ENCODE measurements at regions not wholly inside any gene's neighbourhood (a gene's known extent, or its start where the extent isn't known, plus 50 kb on each side); places are given as distances from the start of the nearest gene placed in this dataset.
"Not testable (repeated sequence)": the region's sequence is repeated elsewhere in the genome, so short reads cannot be mapped to it uniquely, and the experiment has no call there.

DNA sequence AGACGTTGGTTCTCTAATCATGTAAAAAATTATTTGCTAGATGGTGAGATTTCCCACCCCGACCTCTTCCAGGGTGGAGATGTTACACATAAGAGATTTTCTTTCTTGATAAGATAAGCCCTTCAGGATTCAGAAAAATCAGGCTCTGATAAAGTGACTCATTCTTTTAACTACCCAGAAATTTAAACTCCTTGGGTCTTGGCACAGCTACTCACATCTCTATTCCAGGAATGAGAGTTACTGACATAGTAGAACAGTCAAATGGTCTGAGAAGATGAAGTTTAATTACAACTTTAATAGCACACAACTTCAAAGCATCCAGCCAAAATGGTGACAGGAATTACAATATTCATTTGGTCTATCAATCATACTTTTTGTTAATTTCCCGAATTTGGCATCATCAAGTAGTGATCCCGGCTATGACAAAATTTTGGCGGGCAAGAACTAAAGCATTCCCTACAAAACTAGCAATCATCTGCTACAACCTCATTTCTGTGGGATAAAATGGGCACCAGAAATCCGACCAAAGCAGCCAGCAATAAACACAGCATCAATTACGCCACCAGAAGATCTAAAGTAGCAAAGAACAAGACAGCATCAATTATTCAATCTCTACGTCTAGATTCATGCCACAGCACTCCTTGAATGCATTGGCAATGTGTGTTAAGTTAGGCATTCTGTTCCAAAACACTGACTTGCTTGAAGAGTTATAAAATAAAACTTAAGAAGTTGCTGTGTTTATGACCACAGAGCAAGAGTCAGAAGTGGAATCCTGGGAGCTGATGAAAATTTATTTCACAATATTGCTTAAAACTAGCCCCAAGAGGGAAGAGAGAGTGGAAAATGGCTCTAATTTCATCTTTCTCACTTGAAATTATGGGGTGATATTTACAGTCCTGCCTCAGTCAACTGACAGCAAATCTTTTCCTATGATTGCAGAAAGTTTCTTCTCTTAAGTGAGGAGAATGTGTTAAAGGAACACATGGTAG lies 565.7 kb upstream of the ANKRD30A start:
- no peak for DNase-seq
- H3K27me3 Mint-ChIP-seq = no peaks in the 10 kb centered on the region
- H3K4me1 Mint-ChIP-seq = no peaks in the 10 kb centered on the region
- no peak overlapping the region for H3K4me3 Mint-ChIP-seq
- peaks cover 2% of the 10 kb centered on the region for H3K9me3 Mint-ChIP-seq
- CTCF ChIA-PET = no interaction called here
- no peaks in the 10 kb centered on the region for H3K36me3 Mint-ChIP-seq (ENCODE audit: low read depth)
- H3K27ac Mint-ChIP-seq = no peak overlapping the region
- POLR2A ChIA-PET = no interaction called here

GRCh38 chr10:36556468-36556867 lies 568.9 kb upstream of the ANKRD30A start:
- H3K27me3 Mint-ChIP-seq = no peaks in the 10 kb centered on the region
- H3K4me3 Mint-ChIP-seq = no peak overlapping the region
- H3K36me3 Mint-ChIP-seq (ENCODE audit: low read depth) = no peaks in the 10 kb centered on the region
- CTCF ChIA-PET = interaction anchor here (0.5 kb wide), 1 partner anchor 84 kb away, joined by 3 read pairs; no protein-coding TSS in a partner anchor
- POLR2A ChIA-PET = no interaction called here
- no peak for DNase-seq
- H3K4me1 Mint-ChIP-seq = no peaks in the 10 kb centered on the region
- H3K27ac Mint-ChIP-seq = no peak overlapping the region
- H3K9me3 Mint-ChIP-seq = peaks cover 6% of the 10 kb centered on the region

DNA sequence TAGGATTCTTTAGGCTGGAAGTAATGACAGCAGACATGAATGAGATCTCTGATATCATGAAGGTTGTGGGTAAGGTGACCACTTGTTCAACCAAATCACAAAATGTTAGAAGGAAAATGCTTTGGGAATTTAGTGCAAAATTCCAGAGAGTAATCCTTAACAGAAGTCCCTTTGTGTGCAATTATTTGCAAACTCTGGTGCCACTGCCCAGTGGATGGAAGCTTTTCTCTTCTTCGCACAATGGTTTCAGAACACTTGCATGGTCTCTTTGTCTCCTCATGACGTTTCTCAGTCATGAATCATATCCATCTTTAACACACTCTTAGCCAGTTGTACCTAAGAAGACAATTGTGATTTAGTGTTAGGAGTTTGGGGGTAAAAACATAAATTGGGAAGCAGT lies 570.4 kb upstream of the ANKRD30A start:
- H3K36me3 Mint-ChIP-seq (ENCODE audit: low read depth) = no peaks in the 10 kb centered on the region
- no peak overlapping the region for H3K4me3 Mint-ChIP-seq
- ChIA-PET CTCF (no interaction called here), POLR2A (no interaction called here)
- H3K4me1 Mint-ChIP-seq = no peaks in the 10 kb centered on the region
- H3K9me3 Mint-ChIP-seq = peaks cover 6% of the 10 kb centered on the region
- H3K27me3 Mint-ChIP-seq = no peaks in the 10 kb centered on the region
- DNase-seq = no peak
- no peak overlapping the region for H3K27ac Mint-ChIP-seq

DNA sequence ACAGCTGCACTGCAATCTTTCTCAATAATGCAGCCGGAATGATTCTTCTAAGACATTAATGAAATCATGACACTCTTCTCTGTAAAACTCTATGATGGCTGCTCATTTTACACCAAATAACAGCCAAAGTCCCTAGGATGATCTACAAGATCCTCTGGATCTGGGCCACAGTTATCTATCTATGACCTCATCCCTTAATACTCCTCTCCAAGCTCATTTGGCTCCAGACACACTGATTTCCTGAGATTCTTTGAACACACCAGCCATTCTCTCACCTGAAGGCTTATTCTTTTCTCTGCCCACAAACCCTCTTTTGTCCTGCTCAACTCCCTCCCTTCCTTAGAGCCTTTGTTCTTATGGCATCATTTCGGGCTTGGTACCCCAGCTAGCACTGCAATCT lies 577.4 kb upstream of the ANKRD30A start:
- ChIA-PET CTCF (no interaction called here), POLR2A (no interaction called here)
- Mint-ChIP-seq H3K27ac (no peak overlapping the region), H3K36me3 (ENCODE audit: low read depth) (no peaks in the 10 kb centered on the region), H3K9me3 (peaks cover 16% of the 10 kb centered on the region), H3K27me3 (no peaks in the 10 kb centered on the region), H3K4me3 (no peak overlapping the region), H3K4me1 (no peaks in the 10 kb centered on the region)
- no peak for DNase-seq

GRCh38 chr10:36542493-36542892 lies 582.9 kb upstream of the ANKRD30A start:
- Mint-ChIP-seq H3K9me3 (peaks cover 12% of the 10 kb centered on the region), H3K4me3 (no peak overlapping the region), H3K27ac (no peak overlapping the region), H3K4me1 (no peaks in the 10 kb centered on the region), H3K36me3 (ENCODE audit: low read depth) (no peaks in the 10 kb centered on the region), H3K27me3 (no peaks in the 10 kb centered on the region)
- ChIA-PET CTCF (no interaction called here), POLR2A (no interaction called here)
- no peak for DNase-seq

DNA sequence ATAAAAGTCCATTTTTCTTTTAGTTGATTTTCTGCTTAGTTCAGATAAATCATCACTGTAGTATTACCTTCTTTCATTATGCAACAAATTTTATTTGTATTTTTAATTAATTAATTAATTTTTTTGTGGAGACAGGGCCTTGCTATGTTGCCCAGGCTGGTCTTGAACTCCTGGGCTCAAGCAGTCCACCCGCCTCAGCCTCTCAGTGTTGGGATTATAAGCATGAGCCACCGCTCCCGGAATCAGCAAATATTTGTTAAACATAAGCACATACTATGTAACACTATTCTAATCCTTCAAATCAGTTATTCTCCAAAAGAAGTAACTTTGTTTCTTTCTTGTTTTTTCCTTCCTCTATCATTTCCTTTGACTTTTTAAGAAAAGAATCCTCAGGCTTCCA lies 584.8 kb upstream of the ANKRD30A start:
- H3K27ac Mint-ChIP-seq = no peak overlapping the region
- no peak for DNase-seq
- no peaks in the 10 kb centered on the region for H3K27me3 Mint-ChIP-seq
- no peaks in the 10 kb centered on the region for H3K36me3 Mint-ChIP-seq (ENCODE audit: low read depth)
- POLR2A ChIA-PET = no interaction called here
- H3K9me3 Mint-ChIP-seq = peaks cover 8% of the 10 kb centered on the region
- no peaks in the 10 kb centered on the region for H3K4me1 Mint-ChIP-seq
- no peak overlapping the region for H3K4me3 Mint-ChIP-seq
- CTCF ChIA-PET = no interaction called here

- Mint-ChIP-seq H3K27ac (no peak overlapping the region), H3K4me1 (no peaks in the 10 kb centered on the region), H3K27me3 (no peaks in the 10 kb centered on the region), H3K36me3 (ENCODE audit: low read depth) (no peaks in the 10 kb centered on the region), H3K9me3 (peaks cover 8% of the 10 kb centered on the region), H3K4me3 (no peak overlapping the region)
- DNase-seq = no peak
- ChIA-PET CTCF (no interaction called here), POLR2A (no interaction called here)
Observed at GRCh38 chr10:36538953-36539586, 586.3 kb upstream of the ANKRD30A start.

DNA sequence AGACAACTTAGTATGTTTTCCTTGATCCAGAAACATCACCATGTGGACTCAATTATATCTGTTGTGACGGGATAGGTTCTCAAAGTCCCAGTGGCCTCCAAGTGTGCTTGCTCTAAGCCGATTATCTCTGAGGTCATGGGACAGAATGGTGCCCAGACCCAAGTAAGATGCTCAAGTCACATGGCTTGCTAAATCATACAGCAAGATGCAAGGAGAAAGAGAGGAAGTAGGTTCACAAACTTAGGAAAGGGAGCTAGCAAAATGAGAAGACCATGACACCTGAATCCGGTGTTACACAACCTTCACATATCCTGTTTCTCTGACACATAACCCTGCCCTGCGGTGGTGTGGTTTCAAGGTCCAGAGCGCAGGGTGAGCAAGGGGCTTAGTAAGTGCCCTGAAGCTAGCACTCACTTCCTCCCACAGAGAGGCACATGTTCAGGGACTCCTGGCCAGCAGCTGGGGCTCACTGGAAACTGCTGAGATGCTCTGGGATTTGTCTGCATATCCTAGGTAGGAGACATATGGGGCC lies 590.9 kb upstream of the ANKRD30A start:
- Mint-ChIP-seq H3K9me3 (peaks cover 5% of the 10 kb centered on the region), H3K27ac (no peak overlapping the region)
- CTCF ChIA-PET = no interaction called here

GRCh38 chr10:36533861-36534260 lies 591.5 kb upstream of the ANKRD30A start:
- DNase-seq = no peak
- no peaks in the 10 kb centered on the region for H3K4me1 Mint-ChIP-seq
- H3K4me3 Mint-ChIP-seq = no peak overlapping the region
- ChIA-PET CTCF (no interaction called here), POLR2A (no interaction called here)
- no peak overlapping the region for H3K27ac Mint-ChIP-seq
- peaks cover 5% of the 10 kb centered on the region for H3K9me3 Mint-ChIP-seq
- H3K36me3 Mint-ChIP-seq (ENCODE audit: low read depth) = no peaks in the 10 kb centered on the region
- no peaks in the 10 kb centered on the region for H3K27me3 Mint-ChIP-seq

More for the DNA sequence above, 590.9 kb upstream of the ANKRD30A start:
- H3K4me1 Mint-ChIP-seq = no peaks in the 10 kb centered on the region
- no peaks in the 10 kb centered on the region for H3K27me3 Mint-ChIP-seq
- POLR2A ChIA-PET = no interaction called here
- no peak overlapping the region for H3K4me3 Mint-ChIP-seq
- H3K36me3 Mint-ChIP-seq (ENCODE audit: low read depth) = no peaks in the 10 kb centered on the region
- no peak for DNase-seq

DNA sequence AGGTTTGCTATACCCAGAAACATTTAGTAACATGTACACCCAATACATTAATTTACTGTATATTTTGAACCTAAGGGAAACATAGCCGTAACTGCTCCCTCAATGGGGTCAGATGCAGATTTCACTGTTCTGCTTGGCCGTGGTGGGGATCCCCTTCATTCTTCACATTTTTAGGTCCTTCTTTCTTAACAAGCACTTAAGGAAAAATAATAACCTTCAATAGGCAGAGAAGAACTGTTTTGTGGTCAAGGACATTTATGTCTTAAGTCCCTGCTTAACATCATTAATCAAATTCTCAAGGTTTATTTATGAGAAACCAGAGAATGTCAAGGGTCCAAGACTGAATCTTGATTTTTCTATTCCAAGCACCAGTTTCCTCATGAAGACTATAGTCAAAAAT lies 592.1 kb upstream of the ANKRD30A start:
- no peaks in the 10 kb centered on the region for H3K36me3 Mint-ChIP-seq (ENCODE audit: low read depth)
- no peaks in the 10 kb centered on the region for H3K4me1 Mint-ChIP-seq
- no peak overlapping the region for H3K27ac Mint-ChIP-seq
- CTCF ChIA-PET = no interaction called here
- no peaks in the 10 kb centered on the region for H3K27me3 Mint-ChIP-seq
- no peak for DNase-seq
- H3K4me3 Mint-ChIP-seq = no peak overlapping the region
- H3K9me3 Mint-ChIP-seq = peaks cover 3% of the 10 kb centered on the region
- POLR2A ChIA-PET = no interaction called here

DNA sequence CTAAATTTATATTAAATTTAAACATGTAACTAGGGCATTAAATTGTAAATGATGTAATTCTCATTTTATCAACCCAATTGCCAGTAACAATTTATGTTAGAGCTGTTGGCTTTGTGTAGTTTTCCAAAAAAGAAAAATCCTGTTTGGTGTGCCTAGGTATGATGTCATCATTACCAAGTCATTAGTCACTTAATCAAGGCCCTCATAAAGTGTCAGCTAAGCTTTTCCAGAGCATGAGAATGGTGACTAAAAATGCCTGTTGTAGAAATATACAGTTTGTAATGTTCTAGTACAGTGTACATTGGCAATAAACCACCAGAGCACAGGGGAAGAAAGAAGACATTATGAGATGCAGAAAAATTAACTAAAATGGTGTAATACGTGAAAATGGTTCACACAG lies 593.8 kb upstream of the ANKRD30A start:
- peaks cover 1% of the 10 kb centered on the region for H3K9me3 Mint-ChIP-seq
- no peak for DNase-seq
- no peak overlapping the region for H3K4me3 Mint-ChIP-seq
- H3K27me3 Mint-ChIP-seq = no peaks in the 10 kb centered on the region
- no peaks in the 10 kb centered on the region for H3K4me1 Mint-ChIP-seq
- ChIA-PET CTCF (no interaction called here), POLR2A (no interaction called here)
- H3K27ac Mint-ChIP-seq = no peak overlapping the region
- no peaks in the 10 kb centered on the region for H3K36me3 Mint-ChIP-seq (ENCODE audit: low read depth)

GRCh38 chr10:36526033-36526432 lies 599.4 kb upstream of the ANKRD30A start:
- CTCF ChIA-PET = no interaction called here
- no peaks in the 10 kb centered on the region for H3K4me1 Mint-ChIP-seq
- POLR2A ChIA-PET = no interaction called here
- no peak overlapping the region for H3K4me3 Mint-ChIP-seq
- no peaks in the 10 kb centered on the region for H3K27me3 Mint-ChIP-seq
- no peak for DNase-seq
- H3K27ac Mint-ChIP-seq = no peak overlapping the region
- H3K9me3 Mint-ChIP-seq = peaks cover 4% of the 10 kb centered on the region
- no peaks in the 10 kb centered on the region for H3K36me3 Mint-ChIP-seq (ENCODE audit: low read depth)

DNA sequence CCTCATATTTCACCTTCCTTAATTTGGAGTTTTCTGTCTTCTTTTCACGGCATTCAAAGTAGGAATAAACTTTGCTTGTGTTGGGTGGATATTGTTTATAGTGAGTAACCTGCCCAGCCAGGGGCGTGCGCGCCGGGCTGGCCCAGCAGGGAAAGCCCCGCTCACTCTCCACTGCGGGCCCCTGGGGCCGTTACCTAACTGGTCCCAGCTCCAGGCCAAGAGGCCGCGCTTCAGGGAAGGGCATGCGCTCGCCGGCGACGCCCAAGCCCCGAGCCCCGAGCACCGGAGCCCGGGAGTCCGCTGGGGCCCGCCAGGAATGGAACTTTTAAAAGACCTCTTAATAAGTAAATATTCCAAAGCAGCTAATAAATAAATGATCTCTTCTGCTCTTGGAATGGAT lies 601.3 kb upstream of the ANKRD30A start:
- POLR2A ChIA-PET; H3K36me3 Mint-ChIP-seq (ENCODE audit: low read depth); CTCF ChIA-PET; H3K27me3 Mint-ChIP-seq; H3K9me3 Mint-ChIP-seq; H3K27ac Mint-ChIP-seq; H3K4me3 Mint-ChIP-seq; H3K4me1 Mint-ChIP-seq; DNase-seq: not testable (repeated sequence)

Data from activated CD4-positive, alpha-beta T cell treated with anti-CD3 and anti-CD28 coated beads, Interleukin-2, amount 10 ng/mL, durations not matched to agents 7 days and 5 days (primary cell).